ENCODE measurements at regions not wholly inside any gene's neighbourhood (a gene's known extent, or its start where the extent isn't known, plus 50 kb on each side); places are given as distances from the start of the nearest gene placed in this dataset.

GRCh38 chr10:4685491-4685890 is 140.5 kb upstream of the AKR1E2 start:
- H3K9ac ChIP-seq (ENCODE audit: low read length), result no peak overlapping the region
- H2AFZ ChIP-seq (ENCODE audit: low read depth, low read length, severe bottlenecking), result no peak overlapping the region
- no peak for TF ChIP-seq EZH2phosphoT487 (conservative IDR thresholded peaks at IDR 0.05; ENCODE audit: low read length)
- TF ChIP-seq, protein P1, sequence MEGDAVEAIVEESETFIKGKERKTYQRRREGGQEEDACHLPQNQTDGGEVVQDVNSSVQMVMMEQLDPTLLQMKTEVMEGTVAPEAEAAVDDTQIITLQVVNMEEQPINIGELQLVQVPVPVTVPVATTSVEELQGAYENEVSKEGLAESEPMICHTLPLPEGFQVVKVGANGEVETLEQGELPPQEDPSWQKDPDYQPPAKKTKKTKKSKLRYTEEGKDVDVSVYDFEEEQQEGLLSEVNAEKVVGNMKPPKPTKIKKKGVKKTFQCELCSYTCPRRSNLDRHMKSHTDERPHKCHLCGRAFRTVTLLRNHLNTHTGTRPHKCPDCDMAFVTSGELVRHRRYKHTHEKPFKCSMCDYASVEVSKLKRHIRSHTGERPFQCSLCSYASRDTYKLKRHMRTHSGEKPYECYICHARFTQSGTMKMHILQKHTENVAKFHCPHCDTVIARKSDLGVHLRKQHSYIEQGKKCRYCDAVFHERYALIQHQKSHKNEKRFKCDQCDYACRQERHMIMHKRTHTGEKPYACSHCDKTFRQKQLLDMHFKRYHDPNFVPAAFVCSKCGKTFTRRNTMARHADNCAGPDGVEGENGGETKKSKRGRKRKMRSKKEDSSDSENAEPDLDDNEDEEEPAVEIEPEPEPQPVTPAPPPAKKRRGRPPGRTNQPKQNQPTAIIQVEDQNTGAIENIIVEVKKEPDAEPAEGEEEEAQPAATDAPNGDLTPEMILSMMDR (IDR thresholded peaks at IDR 0.05; ENCODE audit: insufficient read depth, low read length, poor library complexity, severe bottlenecking), result no peak
- H3K9me2 ChIP-seq (replicated peaks; ENCODE audit: insufficient read depth, low read length), result no peaks in the 10 kb centered on the region
- H3F3A ChIP-seq (ENCODE audit: insufficient read depth), result no peaks in the 10 kb centered on the region
- no peaks in the 10 kb centered on the region for H3K27me3 ChIP-seq (ENCODE audit: low read length)
- H4K20me1 ChIP-seq (ENCODE audit: low read depth, low read length), result no peaks in the 10 kb centered on the region
- no peak overlapping the region for H3K27ac ChIP-seq (ENCODE audit: low read depth, low read length)
- H3K36me3 ChIP-seq (ENCODE audit: low read length), result no peaks in the 10 kb centered on the region
- H3K4me3 ChIP-seq (ENCODE audit: insufficient read depth, low read length, poor library complexity, severe bottlenecking), result no peak overlapping the region
- H3K9me3 ChIP-seq (ENCODE audit: insufficient read depth, low read length), result no peaks in the 10 kb centered on the region
- H3K4me2 ChIP-seq (ENCODE audit: low read depth, low read length, poor library complexity, severe bottlenecking), result no peak overlapping the region
- no peaks in the 10 kb centered on the region for H3K79me2 ChIP-seq (ENCODE audit: insufficient read depth, low read length)

DNA sequence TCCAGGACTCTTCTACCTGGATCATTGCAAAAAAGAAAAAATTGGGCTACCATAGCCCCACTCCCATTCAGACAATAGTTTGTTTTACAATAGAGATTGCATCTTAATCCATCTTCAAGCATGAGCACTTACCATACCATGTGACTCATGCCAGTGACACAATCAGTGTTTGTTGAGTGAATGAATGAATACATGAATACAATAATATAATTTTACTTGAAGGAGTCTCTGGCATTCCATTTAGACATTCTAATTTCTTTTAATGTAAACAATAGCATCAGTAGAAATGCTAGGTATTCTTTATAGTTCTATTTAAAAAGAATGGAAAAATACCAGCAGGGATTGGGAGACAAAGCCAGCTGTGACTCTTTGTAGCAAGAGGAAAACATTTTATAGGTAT is 141.6 kb upstream of the AKR1E2 start:
- Histone ChIP-seq H3K4me3 (ENCODE audit: insufficient read depth, low read length, poor library complexity, severe bottlenecking) (no peak overlapping the region), H3K79me2 (ENCODE audit: insufficient read depth, low read length) (no peaks in the 10 kb centered on the region), H3F3A (ENCODE audit: insufficient read depth) (no peaks in the 10 kb centered on the region), H3K27me3 (ENCODE audit: low read length) (no peaks in the 10 kb centered on the region), H3K36me3 (ENCODE audit: low read length) (no peaks in the 10 kb centered on the region), H2AFZ (ENCODE audit: low read depth, low read length, severe bottlenecking) (no peak overlapping the region), H3K9ac (ENCODE audit: low read length) (no peak overlapping the region), H3K4me2 (ENCODE audit: low read depth, low read length, poor library complexity, severe bottlenecking) (no peak overlapping the region), H3K9me2 (replicated peaks; ENCODE audit: insufficient read depth, low read length) (no peaks in the 10 kb centered on the region), H4K20me1 (ENCODE audit: low read depth, low read length) (no peaks in the 10 kb centered on the region), H3K27ac (ENCODE audit: low read depth, low read length) (no peak overlapping the region), H3K9me3 (ENCODE audit: insufficient read depth, low read length) (no peaks in the 10 kb centered on the region)
- TF ChIP-seq EZH2phosphoT487 (conservative IDR thresholded peaks at IDR 0.05; ENCODE audit: low read length), result no peak
- TF ChIP-seq, protein P1 (IDR thresholded peaks at IDR 0.05; ENCODE audit: insufficient read depth, low read length, poor library complexity, severe bottlenecking), result no peak

DNA sequence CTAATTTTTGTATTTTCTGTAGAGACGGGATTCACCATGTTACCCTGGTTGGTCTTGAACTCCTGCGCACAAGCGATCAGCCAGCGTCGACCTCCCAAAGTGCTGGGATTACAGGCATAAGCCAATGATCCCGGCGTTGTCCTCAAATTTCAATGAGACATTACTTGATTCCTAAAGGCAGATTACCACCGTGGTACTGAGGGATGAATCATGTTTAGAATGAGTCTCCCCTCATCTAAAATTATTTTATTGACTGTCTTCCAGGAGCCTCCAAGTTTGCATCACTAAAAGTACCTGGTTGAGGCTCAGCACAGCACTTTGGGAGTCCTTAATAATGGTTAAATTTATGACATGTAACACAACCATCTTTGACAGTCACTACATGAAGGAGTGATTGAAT is 142.2 kb upstream of the AKR1E2 start:
- no peaks in the 10 kb centered on the region for H3K9me2 ChIP-seq (replicated peaks; ENCODE audit: insufficient read depth, low read length)
- no peaks in the 10 kb centered on the region for H4K20me1 ChIP-seq (ENCODE audit: low read depth, low read length)
- no peaks in the 10 kb centered on the region for H3K27me3 ChIP-seq (ENCODE audit: low read length)
- no peaks in the 10 kb centered on the region for H3F3A ChIP-seq (ENCODE audit: insufficient read depth)
- no peak overlapping the region for H3K9ac ChIP-seq (ENCODE audit: low read length)
- no peak for TF ChIP-seq EZH2phosphoT487 (conservative IDR thresholded peaks at IDR 0.05; ENCODE audit: low read length)
- TF ChIP-seq, protein P1 (IDR thresholded peaks at IDR 0.05; ENCODE audit: insufficient read depth, low read length, poor library complexity, severe bottlenecking), result no peak
- no peak overlapping the region for H2AFZ ChIP-seq (ENCODE audit: low read depth, low read length, severe bottlenecking)
- H3K4me2 ChIP-seq (ENCODE audit: low read depth, low read length, poor library complexity, severe bottlenecking), result no peak overlapping the region
- H3K9me3 ChIP-seq (ENCODE audit: insufficient read depth, low read length), result no peaks in the 10 kb centered on the region
- H3K4me3 ChIP-seq (ENCODE audit: insufficient read depth, low read length, poor library complexity, severe bottlenecking), result no peak overlapping the region
- H3K36me3 ChIP-seq (ENCODE audit: low read length), result no peaks in the 10 kb centered on the region
- H3K27ac ChIP-seq (ENCODE audit: low read depth, low read length), result no peak overlapping the region
- H3K79me2 ChIP-seq (ENCODE audit: insufficient read depth, low read length), result no peaks in the 10 kb centered on the region
